GM21381 (cell line): ENCODE measurements at regions not wholly inside any gene's neighbourhood (a gene's known extent, or its start where the extent isn't known, plus 50 kb on each side); places are given as distances from the start of the nearest gene placed in this dataset.
"Not testable (repeated sequence)": the region's sequence is repeated elsewhere in the genome, so short reads cannot be mapped to it uniquely, and the experiment has no call there.

Source experiments
- ATAC-seq: cut with Tn5 transposase; IDR thresholded peaks from one replicate; pipeline ENCODE4 v1.9.1; 2021; ENCODE audit warnings: mild to moderate bottlenecking, moderate library complexity; ENCODE audit not compliant: unreplicated experiment

GRCh38 chr2:195572895-195573683, 83.9 kb upstream of the SLC39A10 start:
- ATAC-seq = no peak

GRCh38 chr2:195570329-195570728, 86.7 kb upstream of the SLC39A10 start:
- no peak for ATAC-seq

GRCh38 chr2:195569255-195569654, 87.8 kb upstream of the SLC39A10 start:
- ATAC-seq = no peak

GRCh38 chr2:195564625-195565135, 92.3 kb upstream of the SLC39A10 start:
- not testable (repeated sequence) for ATAC-seq

- no peak for ATAC-seq
These were observed 93.0 kb upstream of the SLC39A10 start for GRCh38 chr2:195563857-195564512.

GRCh38 chr2:195562570-195563566, 94.2 kb upstream of the SLC39A10 start:
- ATAC-seq = no peak

GRCh38 chr2:195561116-195561921, 95.7 kb upstream of the SLC39A10 start:
- ATAC-seq = peak; percentile 43

- no peak for ATAC-seq
These were observed 96.7 kb upstream of the SLC39A10 start for GRCh38 chr2:195560209-195560895.

- ATAC-seq = peak; percentile 80
These were observed 97.6 kb upstream of the SLC39A10 start for GRCh38 chr2:195559431-195559914.

GRCh38 chr2:195555971-195556370, 101.1 kb upstream of the SLC39A10 start:
- ATAC-seq = no peak

- ATAC-seq = no peak
These were observed 104.4 kb upstream of the SLC39A10 start for GRCh38 chr2:195552581-195552980.

- ATAC-seq = no peak
These were observed 108.7 kb upstream of the SLC39A10 start for GRCh38 chr2:195548198-195548940.

- not testable (repeated sequence) for ATAC-seq
These were observed 109.7 kb upstream of the SLC39A10 start for GRCh38 chr2:195547268-195547840.

GRCh38 chr2:195545811-195546210, 111.2 kb upstream of the SLC39A10 start:
- ATAC-seq = no peak

GRCh38 chr2:195543902-195544894, 112.8 kb upstream of the SLC39A10 start:
- ATAC-seq = peak; percentile 92

- ATAC-seq = no peak
These were observed 114.0 kb upstream of the SLC39A10 start for GRCh38 chr2:195543063-195543462.

GRCh38 chr2:195542067-195542466, 115.0 kb upstream of the SLC39A10 start:
- ATAC-seq = no peak
